GM21528 (cell line): ENCODE measurements at regions not wholly inside any gene's neighbourhood (a gene's known extent, or its start where the extent isn't known, plus 50 kb on each side); places are given as distances from the start of the nearest gene placed in this dataset.

Experiments used
- ATAC-seq: cut with Tn5 transposase; IDR thresholded peaks from one replicate; pipeline ENCODE4 v1.9.1; 2021; ENCODE audit warnings: mild to moderate bottlenecking, moderate library complexity; ENCODE audit not compliant: unreplicated experiment, low FRiP score

GRCh38 chr3:116767726-116768125 lies 58.1 kb downstream of the TUSC7 start:
- no peak for ATAC-seq

- peak; percentile 97 for ATAC-seq
Observed at GRCh38 chr3:116770815-116771450, 61.4 kb downstream of the TUSC7 start.

GRCh38 chr3:116776880-116777785 lies 67.6 kb downstream of the TUSC7 start:
- no peak for ATAC-seq

GRCh38 chr3:116785226-116785625 lies 75.6 kb downstream of the TUSC7 start:
- no peak for ATAC-seq

DNA sequence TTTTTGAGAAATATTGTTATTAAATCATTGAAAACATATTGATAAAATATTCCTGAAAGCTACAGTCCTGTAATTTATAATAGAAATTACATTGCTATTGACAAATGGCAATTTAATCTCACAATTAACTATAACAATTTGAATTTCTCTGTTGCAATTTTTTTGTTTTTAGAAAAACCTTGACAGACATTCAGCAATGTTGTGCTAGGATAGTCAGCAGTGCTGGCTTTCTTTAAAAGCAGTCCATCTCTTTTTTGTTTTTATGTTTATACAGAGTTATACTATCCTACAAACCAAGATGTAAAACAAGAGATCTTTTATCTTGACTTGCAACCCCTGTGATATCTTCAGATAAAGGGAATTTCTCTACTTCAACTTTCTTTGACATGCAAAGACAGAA lies 93.1 kb downstream of the TUSC7 start:
- no peak for ATAC-seq

GRCh38 chr3:116806351-116806750 lies 96.8 kb downstream of the TUSC7 start:
- no peak for ATAC-seq

- no peak for ATAC-seq
Observed at GRCh38 chr3:116808725-116809124, 99.1 kb downstream of the TUSC7 start.

DNA sequence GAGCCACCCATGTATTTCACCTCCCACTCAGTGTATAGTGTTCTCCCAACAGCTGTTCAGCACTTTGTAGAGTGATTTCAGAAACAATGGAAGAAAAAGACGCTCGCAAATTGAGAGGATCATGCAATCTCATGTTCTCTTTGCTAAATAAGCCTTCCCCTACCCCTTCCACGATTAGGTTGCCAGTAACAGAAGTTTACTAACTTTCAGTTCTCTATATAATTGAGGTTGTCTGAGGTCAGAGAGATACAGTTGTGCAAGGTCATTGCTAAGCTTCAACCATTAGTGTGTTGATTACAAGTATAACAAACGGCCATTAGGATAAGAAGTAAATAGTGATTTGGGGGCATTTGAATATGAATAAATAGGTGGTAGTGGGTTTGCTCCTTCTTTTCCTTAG lies 99.6 kb downstream of the TUSC7 start:
- no peak for ATAC-seq

DNA sequence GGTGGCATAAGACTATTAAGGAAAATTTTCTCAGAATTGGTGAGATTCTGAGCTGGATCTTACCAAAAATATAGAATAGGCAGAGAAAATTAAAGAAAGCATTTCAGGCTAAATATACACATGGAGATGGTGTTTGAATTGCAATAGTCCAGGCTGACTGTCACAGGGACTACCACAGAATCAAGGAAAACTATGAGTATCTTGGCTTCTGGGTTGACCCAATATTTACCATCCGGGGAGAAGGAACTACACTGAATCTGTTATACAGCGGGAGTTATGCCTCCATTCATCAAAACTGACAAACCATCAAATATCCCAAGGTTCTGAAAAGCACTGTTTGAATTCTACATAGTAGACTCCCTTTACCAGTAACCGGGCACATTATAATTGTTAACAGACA lies 102.2 kb downstream of the TUSC7 start:
- ATAC-seq, result no peak

DNA sequence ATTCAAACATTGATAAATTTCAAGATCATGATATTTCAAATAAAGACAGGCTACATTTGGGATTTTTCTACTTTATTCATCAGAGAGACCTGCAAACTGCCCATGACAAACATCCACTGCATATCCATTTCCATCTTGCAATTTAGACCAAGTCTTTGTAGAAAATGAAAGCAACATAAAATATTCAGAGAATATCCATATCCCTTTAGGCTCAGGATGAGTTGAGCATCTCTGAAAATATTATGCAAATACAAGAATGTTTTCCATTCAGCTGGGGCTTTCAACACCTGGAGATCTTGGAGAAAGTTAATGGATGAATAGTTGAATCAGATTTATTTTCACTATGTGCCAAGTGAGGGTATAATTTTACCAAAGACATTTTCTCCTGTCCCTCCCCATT lies 103.4 kb downstream of the TUSC7 start:
- no peak for ATAC-seq

GRCh38 chr3:116815321-116815720 lies 105.7 kb downstream of the TUSC7 start:
- no peak for ATAC-seq

- ATAC-seq, result no peak
Observed at GRCh38 chr3:116815831-116816588, 106.4 kb downstream of the TUSC7 start.

DNA sequence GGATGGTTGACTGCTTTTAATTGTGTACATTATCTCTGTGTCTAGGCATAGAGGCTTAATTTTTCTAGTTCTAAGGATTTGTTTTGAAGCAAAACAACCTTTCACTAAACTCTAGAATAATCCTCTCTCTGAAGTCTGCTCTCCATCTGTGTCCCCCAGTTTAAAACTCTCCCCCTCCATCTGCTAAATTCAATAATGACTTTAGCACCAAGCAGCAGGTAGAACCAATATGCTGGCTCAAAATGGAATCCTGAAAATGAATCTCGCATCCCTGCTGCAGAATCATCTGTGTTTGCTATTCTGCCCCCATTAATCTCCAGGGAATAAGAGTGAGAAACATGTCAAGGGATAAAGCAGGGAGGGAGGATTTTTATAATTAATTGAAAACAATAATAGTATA lies 111.8 kb downstream of the TUSC7 start:
- ATAC-seq, result no peak

- no peak for ATAC-seq
Observed at GRCh38 chr3:116824208-116824607, 114.6 kb downstream of the TUSC7 start.

GRCh38 chr3:116833202-116833601 lies 123.6 kb downstream of the TUSC7 start:
- ATAC-seq, result no peak

DNA sequence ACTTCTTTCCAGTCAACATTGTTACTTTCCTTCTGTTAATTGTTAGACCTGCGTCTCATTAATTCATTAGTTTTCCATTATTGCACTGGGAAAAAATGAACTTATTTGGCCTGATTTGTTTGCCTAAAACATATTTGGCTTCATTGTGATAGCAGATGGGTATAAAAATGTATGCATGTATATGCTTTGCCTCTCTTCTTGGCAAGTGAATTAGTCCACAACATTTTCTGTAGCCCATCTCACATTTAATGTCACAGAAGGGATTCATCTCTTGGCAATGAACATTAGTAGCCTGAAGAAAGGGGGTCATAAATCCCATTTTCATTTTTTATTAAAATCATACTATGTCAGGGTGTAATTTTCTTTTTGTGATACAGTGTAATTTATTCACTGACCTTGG lies 125.2 kb downstream of the TUSC7 start:
- ATAC-seq, result no peak

- ATAC-seq, result no peak
Observed at GRCh38 chr3:116835658-116836057, 126.1 kb downstream of the TUSC7 start.

DNA sequence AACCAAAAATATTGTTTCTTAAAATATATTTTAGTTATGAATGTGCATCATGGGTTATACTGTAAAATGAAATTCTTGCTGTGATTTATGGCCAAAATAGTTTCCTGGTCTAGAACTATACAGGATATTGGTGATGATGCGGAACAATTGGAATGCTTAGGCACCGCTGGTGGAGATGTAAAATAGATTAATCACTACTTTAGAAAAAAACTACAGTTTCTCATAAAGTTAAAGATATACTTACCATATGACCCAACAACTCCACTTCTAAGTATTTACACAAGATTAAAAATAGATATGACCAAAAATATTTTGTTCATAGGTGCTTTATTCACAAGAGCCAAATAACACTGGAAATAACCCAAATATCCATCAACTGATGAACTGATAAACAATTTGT lies 126.7 kb downstream of the TUSC7 start:
- no peak for ATAC-seq

DNA sequence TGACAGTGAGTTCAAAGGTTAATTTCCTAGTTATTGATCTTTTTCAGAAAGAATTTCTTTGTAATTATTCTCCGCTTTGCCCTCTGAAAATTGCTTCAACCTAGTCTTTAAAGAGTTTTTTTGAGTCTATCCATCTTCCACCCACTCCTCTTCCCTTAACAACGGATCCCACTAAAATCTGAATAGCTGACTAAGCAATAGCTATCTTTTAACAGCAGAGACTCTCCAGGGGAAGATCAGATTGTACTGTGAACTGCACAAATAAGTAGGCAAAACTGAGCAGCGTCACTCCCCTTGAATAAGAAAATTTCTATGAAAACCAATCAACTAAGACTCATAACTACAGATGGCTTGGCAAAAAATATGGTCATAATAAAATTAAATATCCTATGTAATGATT lies 127.9 kb downstream of the TUSC7 start:
- ATAC-seq, result no peak

DNA sequence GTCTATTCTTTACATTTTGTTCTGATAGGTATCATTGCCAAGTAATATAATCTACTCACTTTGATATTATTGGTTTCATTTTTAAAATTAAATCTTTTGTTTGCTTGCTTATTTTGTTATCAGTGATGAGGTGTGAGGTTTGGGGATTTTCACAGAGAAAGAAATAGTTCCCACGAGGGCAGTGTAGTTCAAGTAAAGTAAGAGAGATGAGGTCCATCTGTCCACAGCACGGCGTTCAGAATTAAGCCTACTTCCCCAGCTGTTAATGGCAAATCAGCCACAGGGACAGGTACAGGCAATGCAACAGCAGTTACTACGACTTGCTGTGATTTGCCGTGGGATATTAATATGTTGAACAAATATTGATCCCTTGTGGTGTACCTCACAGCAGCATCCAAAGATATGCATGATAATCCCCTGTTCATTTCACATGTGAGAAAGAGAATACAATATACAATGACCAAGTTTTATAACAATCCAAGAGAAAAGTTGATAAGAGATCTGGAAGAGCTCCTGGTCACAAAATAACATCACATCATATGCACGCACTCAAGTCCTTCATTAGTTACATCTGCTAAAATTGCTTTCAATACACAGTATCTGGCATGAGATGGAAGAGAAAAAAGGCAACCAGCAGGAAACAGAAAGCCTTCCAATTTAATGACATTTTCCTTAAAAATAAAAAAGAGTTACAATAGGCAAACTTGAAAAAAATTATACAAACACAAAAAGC lies 131.6 kb downstream of the TUSC7 start:
- no peak for ATAC-seq
